ENCODE measurements at regions not wholly inside any gene's neighbourhood (a gene's known extent, or its start where the extent isn't known, plus 50 kb on each side); places are given as distances from the start of the nearest gene placed in this dataset.

GRCh38 chr12:126760092-126760491 is 1506.9 kb upstream of the TMEM132C start:
- no peak for DNase-seq (ENCODE audit: low read depth in 3 of 3)

GRCh38 chr12:126761420-126761819 is 1505.5 kb upstream of the TMEM132C start:
- DNase-seq (ENCODE audit: low read depth in 3 of 3) = no peak

GRCh38 chr12:126762150-126762549 is 1504.8 kb upstream of the TMEM132C start:
- DNase-seq (ENCODE audit: low read depth in 3 of 3) = no peak

GRCh38 chr12:126763359-126763758 is 1503.6 kb upstream of the TMEM132C start:
- DNase-seq (ENCODE audit: low read depth in 3 of 3) = no peak

GRCh38 chr12:126767334-126767733 is 1499.6 kb upstream of the TMEM132C start:
- DNase-seq (ENCODE audit: low read depth in 3 of 3) = no peak

GRCh38 chr12:126768517-126768916 is 1498.5 kb upstream of the TMEM132C start:
- no peak for DNase-seq (ENCODE audit: low read depth in 3 of 3)

GRCh38 chr12:126770188-126770587 is 1496.8 kb upstream of the TMEM132C start:
- DNase-seq (ENCODE audit: low read depth in 3 of 3) = no peak

GRCh38 chr12:126772171-126772864 is 1494.7 kb upstream of the TMEM132C start:
- peak in 2 of 3 experiments; percentile 7 to 18 for DNase-seq (ENCODE audit: low read depth in 3 of 3)

GRCh38 chr12:126773012-126773411 is 1494.0 kb upstream of the TMEM132C start:
- DNase-seq (ENCODE audit: low read depth in 3 of 3) = no peak

- DNase-seq (ENCODE audit: low read depth in 3 of 3) = no peak
Measured at GRCh38 chr12:126773491-126773890, 1493.5 kb upstream of the TMEM132C start.

- DNase-seq (ENCODE audit: low read depth in 3 of 3) = no peak
Measured at GRCh38 chr12:126776026-126776655, 1490.8 kb upstream of the TMEM132C start.

- DNase-seq (ENCODE audit: low read depth in 3 of 3) = no peak
Measured at GRCh38 chr12:126780343-126780742, 1486.6 kb upstream of the TMEM132C start.

GRCh38 chr12:126781593-126781992 is 1485.4 kb upstream of the TMEM132C start:
- DNase-seq (ENCODE audit: low read depth in 3 of 3) = no peak

GRCh38 chr12:126782083-126782482 is 1484.9 kb upstream of the TMEM132C start:
- DNase-seq (ENCODE audit: low read depth in 3 of 3) = no peak

- DNase-seq (ENCODE audit: low read depth in 3 of 3) = peak in 1 of 3 experiments; percentile 29
Measured at GRCh38 chr12:126784328-126784921, 1482.5 kb upstream of the TMEM132C start.

GRCh38 chr12:126789963-126790362 is 1477.0 kb upstream of the TMEM132C start:
- no peak for DNase-seq (ENCODE audit: low read depth in 3 of 3)

GRCh38 chr12:126791122-126791521 is 1475.8 kb upstream of the TMEM132C start:
- DNase-seq (ENCODE audit: low read depth in 3 of 3) = no peak

- no peak for DNase-seq (ENCODE audit: low read depth in 3 of 3)
Measured at GRCh38 chr12:126792411-126792810, 1474.6 kb upstream of the TMEM132C start.

GRCh38 chr12:126797525-126797924 is 1469.4 kb upstream of the TMEM132C start:
- no peak for DNase-seq (ENCODE audit: low read depth in 3 of 3)

- no peak for DNase-seq (ENCODE audit: low read depth in 3 of 3)
Measured at GRCh38 chr12:126798449-126798848, 1468.5 kb upstream of the TMEM132C start.

- no peak for DNase-seq (ENCODE audit: low read depth in 3 of 3)
Measured at GRCh38 chr12:126807312-126807865, 1459.6 kb upstream of the TMEM132C start.

GRCh38 chr12:126811391-126811790 is 1455.6 kb upstream of the TMEM132C start:
- DNase-seq (ENCODE audit: low read depth in 3 of 3) = no peak

- DNase-seq (ENCODE audit: low read depth in 3 of 3) = no peak
Measured at GRCh38 chr12:126819554-126819953, 1447.4 kb upstream of the TMEM132C start.
